ENCODE measurements at regions not wholly inside any gene's neighbourhood (a gene's known extent, or its start where the extent isn't known, plus 50 kb on each side); places are given as distances from the start of the nearest gene placed in this dataset.
A peak's percentile ranks its signal among the peaks of the same experiment; 100 is the strongest.

DNA sequence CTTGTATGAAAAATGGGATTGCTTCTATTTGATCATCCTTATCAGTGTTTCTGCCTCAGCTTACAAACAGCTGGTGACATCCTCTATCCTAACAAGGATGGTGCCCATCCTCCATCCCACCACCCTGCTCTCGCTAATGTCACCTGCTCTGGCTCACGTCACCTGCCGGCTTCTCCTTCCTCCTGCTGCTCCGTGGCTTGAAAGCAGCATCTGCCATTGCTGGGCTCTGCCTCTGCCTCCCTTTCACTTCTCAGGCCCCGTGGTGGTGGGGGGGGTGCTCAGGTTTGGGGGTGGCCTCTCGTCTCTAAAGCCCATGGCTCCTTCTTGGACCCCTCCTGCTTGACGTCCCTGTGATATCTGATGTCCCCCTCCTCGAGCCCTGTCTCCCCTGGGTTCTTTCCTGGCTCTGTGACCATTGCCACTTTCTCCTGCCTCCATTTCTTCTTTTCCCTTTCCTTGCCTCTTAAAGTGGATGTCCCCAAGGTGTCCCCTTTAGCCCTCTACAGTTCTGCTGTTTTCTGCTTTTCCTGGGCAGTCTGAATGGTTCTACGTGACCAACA lies 135.5 kb upstream of the ERRFI1 start:
- H3K27me3 ChIP-seq, result no peaks in the 10 kb centered on the region
- no peak for DNase-seq
- H3K36me3 ChIP-seq, result no peaks in the 10 kb centered on the region
- no peak overlapping the region for H3K4me3 ChIP-seq (replicated peaks in 1 of 3)
- H3K9me3 ChIP-seq, result no peaks in the 10 kb centered on the region
- H3K4me1 ChIP-seq, result peaks cover 0 to 5% of the 10 kb centered on the region in 2 donors
- 78 to 84% methylated on average over 9 of the region's 9 CpGs for WGBS, 2 donors
- TF ChIP-seq, protein P1, sequence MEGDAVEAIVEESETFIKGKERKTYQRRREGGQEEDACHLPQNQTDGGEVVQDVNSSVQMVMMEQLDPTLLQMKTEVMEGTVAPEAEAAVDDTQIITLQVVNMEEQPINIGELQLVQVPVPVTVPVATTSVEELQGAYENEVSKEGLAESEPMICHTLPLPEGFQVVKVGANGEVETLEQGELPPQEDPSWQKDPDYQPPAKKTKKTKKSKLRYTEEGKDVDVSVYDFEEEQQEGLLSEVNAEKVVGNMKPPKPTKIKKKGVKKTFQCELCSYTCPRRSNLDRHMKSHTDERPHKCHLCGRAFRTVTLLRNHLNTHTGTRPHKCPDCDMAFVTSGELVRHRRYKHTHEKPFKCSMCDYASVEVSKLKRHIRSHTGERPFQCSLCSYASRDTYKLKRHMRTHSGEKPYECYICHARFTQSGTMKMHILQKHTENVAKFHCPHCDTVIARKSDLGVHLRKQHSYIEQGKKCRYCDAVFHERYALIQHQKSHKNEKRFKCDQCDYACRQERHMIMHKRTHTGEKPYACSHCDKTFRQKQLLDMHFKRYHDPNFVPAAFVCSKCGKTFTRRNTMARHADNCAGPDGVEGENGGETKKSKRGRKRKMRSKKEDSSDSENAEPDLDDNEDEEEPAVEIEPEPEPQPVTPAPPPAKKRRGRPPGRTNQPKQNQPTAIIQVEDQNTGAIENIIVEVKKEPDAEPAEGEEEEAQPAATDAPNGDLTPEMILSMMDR (IDR thresholded peaks at IDR 0.05), result no peak
- TF ChIP-seq POLR2A (IDR thresholded peaks at IDR 0.05), result no peak
- H3K27ac ChIP-seq, result no peak overlapping the region
- intact Hi-C loops (cut with DNase I), result no loop called here

DNA sequence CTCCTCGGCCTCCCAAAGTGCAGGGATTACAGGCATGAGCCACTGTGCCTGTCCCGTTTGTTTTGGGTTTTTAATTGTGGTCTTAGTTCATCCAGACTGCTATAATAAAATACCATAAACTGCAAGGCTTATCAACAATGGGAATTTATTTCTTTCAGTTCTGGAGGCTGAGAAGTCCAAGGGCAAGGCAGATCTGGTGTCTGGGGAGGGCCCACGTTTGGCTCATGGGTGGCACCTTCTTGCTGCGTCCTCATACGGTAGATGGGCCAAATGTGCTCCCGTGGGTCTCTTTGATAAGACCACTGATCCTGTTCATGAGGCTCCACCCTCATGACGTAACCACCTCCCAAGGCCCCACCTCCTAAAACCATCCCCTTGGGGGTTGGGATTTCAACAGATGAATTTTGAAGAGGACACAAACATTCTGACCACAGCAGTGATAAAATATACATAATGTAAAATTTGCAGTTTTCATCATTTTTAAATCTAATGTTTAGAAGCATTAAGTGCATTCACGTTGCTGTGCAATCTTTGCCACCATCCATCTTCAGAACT lies 133.4 kb upstream of the ERRFI1 start:
- no peaks in the 10 kb centered on the region for H3K27me3 ChIP-seq
- no peak for DNase-seq
- peaks cover 6 to 7% of the 10 kb centered on the region in 2 donors for H3K4me1 ChIP-seq
- no peak overlapping the region for H3K4me3 ChIP-seq (replicated peaks in 1 of 3)
- WGBS, 2 donors, result 89 to 95% methylated on average over 8 of the region's 8 CpGs
- H3K27ac ChIP-seq, result no peak overlapping the region
- intact Hi-C loops (cut with DNase I), result no loop called here
- TF ChIP-seq POLR2A (IDR thresholded peaks at IDR 0.05), result no peak
- TF ChIP-seq, protein P1 (IDR thresholded peaks at IDR 0.05), result no peak
- no peaks in the 10 kb centered on the region for H3K9me3 ChIP-seq
- no peaks in the 10 kb centered on the region for H3K36me3 ChIP-seq

DNA sequence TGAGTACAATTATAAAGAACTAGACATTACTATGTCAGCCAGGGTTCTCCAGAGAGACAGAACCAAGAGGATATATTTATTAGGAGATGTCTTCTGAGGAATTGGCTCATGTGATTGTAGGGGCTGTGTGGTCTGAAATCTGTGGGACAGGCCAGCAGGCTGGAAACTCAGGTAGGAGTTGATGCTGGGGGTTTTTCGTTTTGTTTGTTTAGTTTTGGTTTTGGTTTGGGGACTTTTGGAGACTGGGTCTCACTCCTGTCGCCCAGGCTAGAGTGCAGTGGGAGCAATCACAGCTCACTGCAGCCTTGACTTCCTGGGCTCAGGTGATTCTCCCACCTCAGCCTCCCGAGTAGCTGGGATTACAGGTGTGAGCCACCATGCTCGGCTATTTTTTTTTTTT lies 132.9 kb upstream of the ERRFI1 start:
- H3K4me1 ChIP-seq, result peaks cover 6 to 7% of the 10 kb centered on the region in 2 donors
- H3K27ac ChIP-seq, result no peak overlapping the region
- whole genome bisulfite sequencing, 2 donors, result 90 to 93% methylated on average over 4 of the region's 4 CpGs
- no peak for TF ChIP-seq POLR2A (IDR thresholded peaks at IDR 0.05)
- TF ChIP-seq, protein P1 (IDR thresholded peaks at IDR 0.05), result no peak
- H3K9me3 ChIP-seq, result no peaks in the 10 kb centered on the region
- no peaks in the 10 kb centered on the region for H3K27me3 ChIP-seq
- no peak overlapping the region for H3K4me3 ChIP-seq (replicated peaks in 1 of 3)
- no peaks in the 10 kb centered on the region for H3K36me3 ChIP-seq
- intact Hi-C loops (cut with DNase I), result no loop called here
- no peak for DNase-seq

DNA sequence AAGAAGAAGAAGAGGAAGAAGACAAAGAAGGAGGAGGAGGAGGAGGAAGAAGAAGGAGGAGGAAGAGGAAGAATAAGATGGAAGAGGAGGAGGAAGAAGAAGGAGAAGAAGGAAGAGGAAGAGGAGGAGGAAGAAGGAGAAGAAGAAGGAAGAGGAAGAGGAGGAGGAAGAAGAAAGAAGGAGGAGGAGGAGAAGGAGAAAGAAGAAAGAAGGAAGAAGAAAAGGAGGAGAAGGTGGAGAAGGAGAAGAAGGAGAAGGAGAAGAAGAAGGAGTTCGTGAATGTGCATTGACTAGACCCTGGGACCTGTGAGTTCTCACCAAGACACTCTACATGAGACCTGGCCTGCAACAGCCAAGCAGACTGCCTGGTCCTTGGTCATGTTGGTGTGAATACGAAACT lies 131.7 kb upstream of the ERRFI1 start:
- Histone ChIP-seq H3K9me3 (no peaks in the 10 kb centered on the region), H3K27ac (no peak overlapping the region), H3K4me3 (replicated peaks in 1 of 3) (no peak overlapping the region), H3K27me3 (no peaks in the 10 kb centered on the region), H3K4me1 (peaks cover 6 to 7% of the 10 kb centered on the region in 2 donors), H3K36me3 (no peaks in the 10 kb centered on the region)
- WGBS, 2 donors, result 89 to 98% methylated on average over 2 of the region's 2 CpGs
- intact Hi-C loops (cut with DNase I), result no loop called here
- DNase-seq, result no peak
- TF ChIP-seq, protein P1 (IDR thresholded peaks at IDR 0.05), result no peak

DNA sequence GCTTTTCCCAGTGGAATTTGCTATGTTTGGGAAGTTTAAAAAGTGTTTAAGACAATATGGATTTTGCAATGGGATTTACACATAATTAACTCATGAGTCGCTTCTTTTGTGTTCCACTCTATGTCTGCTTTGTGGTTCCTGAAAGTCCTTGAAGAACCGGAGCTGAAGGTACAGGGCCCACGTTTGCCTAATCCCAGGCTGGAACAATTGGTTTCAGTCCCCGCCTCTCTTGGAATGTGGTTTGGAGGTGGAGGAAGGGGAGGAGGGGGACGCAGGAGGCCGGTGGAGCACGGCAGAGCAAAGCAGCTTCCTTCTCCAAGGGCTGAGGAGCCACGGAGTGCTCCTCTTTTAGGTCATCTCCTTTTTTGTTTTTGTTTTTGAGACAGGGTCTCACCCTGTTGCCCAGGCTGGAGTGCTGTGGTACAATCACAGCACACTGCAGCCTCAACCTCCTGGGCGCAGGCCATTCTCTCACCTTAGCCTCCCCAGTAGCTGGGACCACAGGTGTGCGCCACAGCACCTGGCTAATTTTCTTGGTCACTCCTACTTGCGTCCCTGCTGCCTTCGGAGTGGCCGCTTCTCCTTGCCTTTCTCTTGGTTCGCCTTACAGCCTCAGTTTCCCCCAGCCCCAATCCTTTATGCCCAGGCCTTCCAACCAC lies 129.5 kb upstream of the ERRFI1 start:
- WGBS, 2 donors, result 56 to 60% methylated on average over 14 of the region's 14 CpGs
- Histone ChIP-seq H3K4me1 (peaks cover 6 to 7% of the 10 kb centered on the region in 2 donors), H3K27me3 (no peaks in the 10 kb centered on the region), H3K9me3 (no peaks in the 10 kb centered on the region), H3K36me3 (no peaks in the 10 kb centered on the region), H3K27ac (no peak overlapping the region), H3K4me3 (replicated peaks in 1 of 3) (no peak overlapping the region)
- peak; percentile 62 to 63 for DNase-seq
- intact Hi-C loops (cut with DNase I), result no loop called here
- peak in 1 of 2 donors; percentile 21 for TF ChIP-seq POLR2A (IDR thresholded peaks at IDR 0.05)
- TF ChIP-seq, protein P1 (IDR thresholded peaks at IDR 0.05), result no peak
